ENCODE measurements at regions not wholly inside any gene's neighbourhood (a gene's known extent, or its start where the extent isn't known, plus 50 kb on each side); places are given as distances from the start of the nearest gene placed in this dataset.

DNA sequence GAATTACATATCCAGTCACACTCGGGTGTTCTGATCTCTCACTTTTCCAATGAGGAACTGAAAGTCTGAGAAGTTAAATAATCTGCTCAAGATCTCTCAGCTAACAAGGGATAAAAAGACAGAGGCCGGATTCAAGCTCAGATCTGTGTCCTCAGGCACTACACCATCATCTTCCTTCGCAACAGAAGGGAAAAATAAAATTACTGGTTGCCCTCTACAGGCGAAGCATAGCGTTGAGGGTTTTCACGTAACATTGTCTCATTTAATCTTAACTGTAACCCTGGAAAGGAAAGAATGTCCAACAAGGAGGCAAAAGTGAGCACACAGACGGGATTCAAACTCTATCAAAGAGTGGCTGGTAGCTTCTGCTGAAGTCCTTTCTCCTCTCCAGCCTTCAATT, 67.8 kb upstream of the ANKEF1 start:
- no peak overlapping the region for H3K4me3 ChIP-seq (ENCODE audit: low read length)
- DNase-seq (ENCODE audit: low read depth), result peak; percentile 1
- TF ChIP-seq, protein P1, sequence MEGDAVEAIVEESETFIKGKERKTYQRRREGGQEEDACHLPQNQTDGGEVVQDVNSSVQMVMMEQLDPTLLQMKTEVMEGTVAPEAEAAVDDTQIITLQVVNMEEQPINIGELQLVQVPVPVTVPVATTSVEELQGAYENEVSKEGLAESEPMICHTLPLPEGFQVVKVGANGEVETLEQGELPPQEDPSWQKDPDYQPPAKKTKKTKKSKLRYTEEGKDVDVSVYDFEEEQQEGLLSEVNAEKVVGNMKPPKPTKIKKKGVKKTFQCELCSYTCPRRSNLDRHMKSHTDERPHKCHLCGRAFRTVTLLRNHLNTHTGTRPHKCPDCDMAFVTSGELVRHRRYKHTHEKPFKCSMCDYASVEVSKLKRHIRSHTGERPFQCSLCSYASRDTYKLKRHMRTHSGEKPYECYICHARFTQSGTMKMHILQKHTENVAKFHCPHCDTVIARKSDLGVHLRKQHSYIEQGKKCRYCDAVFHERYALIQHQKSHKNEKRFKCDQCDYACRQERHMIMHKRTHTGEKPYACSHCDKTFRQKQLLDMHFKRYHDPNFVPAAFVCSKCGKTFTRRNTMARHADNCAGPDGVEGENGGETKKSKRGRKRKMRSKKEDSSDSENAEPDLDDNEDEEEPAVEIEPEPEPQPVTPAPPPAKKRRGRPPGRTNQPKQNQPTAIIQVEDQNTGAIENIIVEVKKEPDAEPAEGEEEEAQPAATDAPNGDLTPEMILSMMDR (conservative IDR thresholded peaks at IDR 0.05; ENCODE audit: low read length), result peak; percentile 33

DNA sequence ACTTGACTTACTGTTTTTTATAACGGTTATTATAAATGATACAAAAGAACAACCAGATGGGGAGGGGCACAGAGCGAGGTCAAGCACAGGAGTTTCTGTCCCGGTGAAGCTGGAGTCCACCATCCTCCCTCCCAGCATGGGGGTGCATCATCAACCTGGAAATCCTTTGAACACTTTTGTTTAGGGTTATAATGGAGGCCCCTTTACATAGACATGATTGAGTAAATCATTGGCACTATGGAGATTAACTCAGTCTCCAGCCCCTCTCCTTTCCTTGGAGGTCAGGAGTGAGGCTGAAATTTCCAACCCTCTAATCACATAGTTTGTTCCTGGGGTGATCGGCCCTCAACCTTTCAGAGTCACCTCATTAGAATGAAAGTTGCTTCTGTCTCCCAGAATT, 71.8 kb upstream of the ANKEF1 start:
- no peak for DNase-seq (ENCODE audit: low read depth)
- H3K4me3 ChIP-seq (ENCODE audit: low read length), result no peak overlapping the region
- TF ChIP-seq, protein P1 (conservative IDR thresholded peaks at IDR 0.05; ENCODE audit: low read length), result no peak

DNA sequence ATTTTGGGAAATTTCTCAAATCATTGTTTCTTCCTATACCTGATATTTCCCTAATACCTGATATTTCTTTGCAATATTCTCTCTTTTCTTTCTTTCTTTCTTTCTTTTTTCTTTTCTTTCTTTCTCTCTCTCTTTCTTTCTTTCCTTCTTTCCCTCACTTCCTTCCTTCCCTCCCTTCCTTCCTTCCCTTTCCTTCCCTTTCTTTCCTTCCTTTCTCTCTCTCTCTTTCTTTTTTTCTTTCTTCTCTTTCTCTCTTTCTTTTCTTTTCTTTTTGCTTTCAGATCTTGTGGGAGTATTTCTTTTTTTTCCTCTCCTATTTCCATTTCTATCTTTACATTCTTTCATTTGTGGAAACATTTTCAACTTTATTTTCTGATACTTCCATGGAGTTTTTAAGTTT, 76.1 kb upstream of the ANKEF1 start:
- DNase-seq (ENCODE audit: low read depth), result no peak
- TF ChIP-seq, protein P1 (conservative IDR thresholded peaks at IDR 0.05; ENCODE audit: low read length), result no peak
- no peak overlapping the region for H3K4me3 ChIP-seq (ENCODE audit: low read length)

DNA sequence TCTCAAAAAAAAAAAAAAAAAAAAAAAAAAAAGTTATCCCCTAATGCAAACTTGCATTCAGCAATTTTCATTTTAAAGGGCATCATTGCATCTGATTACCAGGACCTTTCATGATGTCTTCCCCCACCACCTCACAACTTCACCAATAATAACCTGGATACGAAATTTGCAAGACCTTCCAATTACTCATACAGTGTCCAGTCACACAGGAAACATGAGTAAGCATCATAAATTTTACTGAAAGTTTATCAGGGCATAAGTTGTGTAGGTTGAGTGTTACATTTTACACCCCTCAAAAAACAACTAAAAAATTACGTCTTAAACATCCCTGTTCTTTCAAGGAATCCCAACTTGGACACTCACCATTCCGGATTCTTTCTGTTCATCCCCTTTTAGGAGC, 79.1 kb upstream of the ANKEF1 start:
- no peak for DNase-seq (ENCODE audit: low read depth)
- H3K4me3 ChIP-seq (ENCODE audit: low read length), result no peak overlapping the region
- TF ChIP-seq, protein P1 (conservative IDR thresholded peaks at IDR 0.05; ENCODE audit: low read length), result no peak

DNA sequence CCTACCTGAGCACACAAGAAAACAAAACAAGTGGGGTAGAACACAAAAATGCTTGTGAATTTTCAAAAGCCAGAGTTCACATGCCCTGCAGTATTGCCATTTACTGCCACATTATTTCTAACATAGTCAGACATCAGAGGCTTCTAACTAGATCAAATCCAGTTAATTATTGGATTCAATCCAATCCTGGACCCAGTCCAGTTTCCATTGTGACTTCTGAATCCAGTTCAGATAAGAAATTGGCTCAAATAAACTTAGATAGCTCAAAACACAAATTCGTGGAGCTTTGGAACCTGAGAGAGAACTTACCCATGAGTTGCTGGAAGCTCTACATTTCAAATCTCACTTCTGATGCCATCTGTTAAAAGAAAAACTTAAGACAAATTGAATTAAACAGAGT, 85.2 kb upstream of the ANKEF1 start:
- no peak for DNase-seq (ENCODE audit: low read depth)
- TF ChIP-seq, protein P1 (conservative IDR thresholded peaks at IDR 0.05; ENCODE audit: low read length), result no peak
- H3K4me3 ChIP-seq (ENCODE audit: low read length), result no peak overlapping the region

DNA sequence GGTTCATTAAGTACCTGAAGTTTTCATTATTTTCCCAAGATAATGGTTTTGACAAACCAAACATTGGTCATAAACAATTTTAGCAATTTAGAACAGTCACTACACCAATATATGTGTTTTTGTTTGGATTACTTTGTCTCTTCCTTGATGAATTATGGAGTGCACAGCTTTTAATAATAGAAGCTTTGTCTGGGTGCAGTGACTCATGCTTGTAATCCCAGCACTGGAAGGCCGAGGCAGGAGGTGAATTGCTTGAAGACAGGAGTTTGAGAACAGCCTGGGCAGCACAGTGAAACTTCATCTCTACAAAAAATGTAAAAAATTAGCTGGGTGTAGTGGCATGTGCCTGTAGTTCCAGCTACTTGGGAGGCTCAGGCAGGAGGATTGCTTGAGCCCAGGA, 89.4 kb upstream of the ANKEF1 start:
- DNase-seq (ENCODE audit: low read depth), result peak; percentile 3
- TF ChIP-seq, protein P1 (conservative IDR thresholded peaks at IDR 0.05; ENCODE audit: low read length), result no peak
- no peak overlapping the region for H3K4me3 ChIP-seq (ENCODE audit: low read length)

DNA sequence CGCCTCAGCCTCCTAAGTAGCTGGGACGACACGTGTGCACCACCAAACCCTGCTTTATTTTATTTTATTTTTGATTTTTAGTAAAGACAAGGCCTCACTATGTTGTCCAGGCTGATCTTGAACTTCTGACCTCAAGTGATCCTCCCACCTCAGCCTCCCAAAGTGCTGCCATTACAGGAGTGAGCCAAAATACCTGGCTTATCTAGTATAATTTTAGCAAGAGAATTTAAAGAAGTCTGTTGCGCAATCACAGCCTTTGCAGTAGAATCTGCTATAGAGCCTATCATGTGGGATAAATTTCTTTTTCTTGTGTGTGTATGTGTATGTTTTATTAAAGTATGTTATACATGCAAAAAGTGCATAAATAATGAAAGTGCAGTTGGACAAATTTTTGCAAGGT, 92.1 kb upstream of the ANKEF1 start:
- TF ChIP-seq, protein P1 (conservative IDR thresholded peaks at IDR 0.05; ENCODE audit: low read length), result no peak
- no peak for DNase-seq (ENCODE audit: low read depth)
- no peak overlapping the region for H3K4me3 ChIP-seq (ENCODE audit: low read length)
